ENCODE measurements at regions not wholly inside any gene's neighbourhood (a gene's known extent, or its start where the extent isn't known, plus 50 kb on each side); places are given as distances from the start of the nearest gene placed in this dataset.

GRCh38 chr1:221468546-221468945, 273.3 kb downstream of the DUSP10 start:
- TF ChIP-seq CTCF (IDR thresholded peaks at IDR 0.05) = no peak
- TF ChIP-seq POLR2A (IDR thresholded peaks at IDR 0.05) = no peak

Data from Peyer's patch (tissue), 4 donors.